H9 (cell line): ENCODE measurements at regions not wholly inside any gene's neighbourhood (a gene's known extent, or its start where the extent isn't known, plus 50 kb on each side); places are given as distances from the start of the nearest gene placed in this dataset.

Experiments
- DNase-seq: peaks from one replicate; pipeline ENCODE4 v3.0.0-alpha.2; 2017
- H2AFZ ChIP-seq: one replicate; pipeline ENCODE4 v1.6.1; 2013; ENCODE audit warnings: mild to moderate bottlenecking, low read length, control low read depth, moderate library complexity
- H2AK5ac ChIP-seq: 2 replicates; pipeline ENCODE4 v1.6.1; 2013; ENCODE audit warnings: low read length, control low read depth, mixed read lengths; ENCODE audit not compliant: insufficient read length
- H2BK120ac ChIP-seq: one replicate; pipeline ENCODE4 v1.6.1; 2013; ENCODE audit warnings: low read depth, mild to moderate bottlenecking, low read length, control low read depth, inconsistent platforms; ENCODE audit not compliant: poor library complexity, severe bottlenecking
- H2BK12ac ChIP-seq: 2 replicates; pipeline ENCODE4 v1.6.1; 2013; ENCODE audit warnings: low read length, control low read depth, mixed read lengths, low read depth; ENCODE audit not compliant: insufficient read length
- H2BK15ac ChIP-seq: 2 replicates; pipeline ENCODE4 v1.6.1; 2013; ENCODE audit warnings: low read depth, low read length, control low read depth
- H2BK20ac ChIP-seq: one replicate; pipeline ENCODE4 v1.6.1; 2013; ENCODE audit warnings: low read depth, mild to moderate bottlenecking, low read length, control low read depth, inconsistent platforms; ENCODE audit not compliant: poor library complexity, severe bottlenecking
- H2BK5ac ChIP-seq: 2 replicates; pipeline ENCODE4 v1.6.1; 2013; ENCODE audit warnings: low read length, control low read depth, mixed read lengths; ENCODE audit not compliant: insufficient read length
- H3K14ac ChIP-seq: 2 replicates; pipeline ENCODE4 v1.6.1; 2013; ENCODE audit warnings: low read length, control low read depth; ENCODE audit not compliant: insufficient read depth
- H3K18ac ChIP-seq: 2 replicates; pipeline ENCODE4 v1.6.1; 2013; ENCODE audit warnings: low read depth, mild to moderate bottlenecking, mixed read lengths, low read length, control low read depth; ENCODE audit not compliant: insufficient read length
- H3K23ac ChIP-seq: 2 replicates; pipeline ENCODE4 v1.6.1; 2013; ENCODE audit warnings: low read length, control low read depth, mixed read lengths, low read depth; ENCODE audit not compliant: insufficient read length
- H3K23me2 ChIP-seq: 2 replicates; pipeline ENCODE4 v1.6.1; 2013; ENCODE audit warnings: low read depth, mild to moderate bottlenecking, mixed read lengths, low read length, control low read depth; ENCODE audit not compliant: insufficient read length, poor library complexity, severe bottlenecking
- H3K27ac ChIP-seq: 2 replicates; pipeline ENCODE4 v1.5.1; 2013; ENCODE audit warnings: low read length, control low read depth, mixed read lengths, low read depth; ENCODE audit not compliant: insufficient read length
- H3K27me3 ChIP-seq: 2 replicates; pipeline ENCODE4 v1.6.1; 2013; ENCODE audit warnings: low read length, control low read depth, inconsistent platforms; ENCODE audit not compliant: insufficient read depth
- H3K4ac ChIP-seq: 2 replicates; pipeline ENCODE4 v1.6.1; 2013; ENCODE audit warnings: low read depth, mild to moderate bottlenecking, control low read depth, inconsistent platforms, low read length, moderate library complexity
- H3K4me1 ChIP-seq: 2 replicates; pipeline ENCODE4 v1.6.1; 2013; ENCODE audit warnings: low read length, control low read depth, inconsistent platforms; ENCODE audit not compliant: insufficient read depth
- H3K4me2 ChIP-seq: 2 replicates; pipeline ENCODE4 v1.6.1; 2013; ENCODE audit warnings: low read length, control low read depth, mixed read lengths; ENCODE audit not compliant: insufficient read length, insufficient read depth
- H3K56ac ChIP-seq: 2 replicates; pipeline ENCODE4 v1.6.1; 2013; ENCODE audit warnings: low read depth, mild to moderate bottlenecking, mixed read lengths, low read length, control low read depth; ENCODE audit not compliant: insufficient read length
- H3K79me1 ChIP-seq: 2 replicates; pipeline ENCODE4 v1.6.1; 2013; ENCODE audit warnings: low read depth, mild to moderate bottlenecking, moderate library complexity, low read length, control low read depth, inconsistent platforms; ENCODE audit not compliant: insufficient read depth, poor library complexity, severe bottlenecking
- H3K79me2 ChIP-seq: 2 replicates; pipeline ENCODE4 v1.6.1; 2013; ENCODE audit warnings: low read length, control low read depth, inconsistent platforms; ENCODE audit not compliant: insufficient read depth
- H3K9ac ChIP-seq: 2 replicates; pipeline ENCODE4 v1.6.1; 2013; ENCODE audit warnings: low read length, control low read depth, mixed read lengths; ENCODE audit not compliant: insufficient read length; ENCODE audit errors: extremely low read depth
- H3K9me3 ChIP-seq: one replicate; pipeline ENCODE4 v1.6.1; 2013; ENCODE audit warnings: low read depth, low read length, inconsistent platforms; ENCODE audit not compliant: control insufficient read depth
- H3T11ph ChIP-seq: one replicate; pipeline ENCODE4 v1.6.1; 2013; ENCODE audit warnings: mild to moderate bottlenecking, low read length, control low read depth, inconsistent platforms
- H4K20me1 ChIP-seq: one replicate; pipeline ENCODE4 v1.6.1; 2013; ENCODE audit not compliant: control insufficient read depth, insufficient read length, insufficient read depth
- H4K5ac ChIP-seq: 2 replicates; pipeline ENCODE4 v1.6.1; 2013; ENCODE audit warnings: low read depth, mild to moderate bottlenecking, mixed read lengths, low read length, control low read depth; ENCODE audit not compliant: insufficient read length
- H4K8ac ChIP-seq: replicated peaks from 2 replicates; pipeline ENCODE4 v1.6.1; 2013; ENCODE audit warnings: low read length, control low read depth, mixed read lengths, low read depth; ENCODE audit not compliant: insufficient read length
- H4K91ac ChIP-seq: 2 replicates; pipeline ENCODE4 v1.6.1; 2013; ENCODE audit warnings: low read depth, mild to moderate bottlenecking, moderate library complexity, mixed read lengths, low read length, control low read depth; ENCODE audit not compliant: insufficient read length
- H3K27ac Mint-ChIP-seq, 3 experiments: 2 replicates in 2 of 3; 3 replicates in 1 of 3; pipeline ENCODE4 v1.8.0; 2020 to 2021; ENCODE audit warnings: mixed read lengths in 3 of 3, mild to moderate bottlenecking in 1 of 3, moderate library complexity in 1 of 3
- H3K27me3 Mint-ChIP-seq: 2 replicates; pipeline ENCODE4 v1.8.0; 2021; ENCODE audit warnings: low read depth, mild to moderate bottlenecking, moderate library complexity, mixed read lengths
- H3K36me3 Mint-ChIP-seq, 3 experiments: 2 replicates in 2 of 3; 3 replicates in 1 of 3; pipeline ENCODE4 v1.8.0; 2020 to 2021; ENCODE audit warnings: low read depth in 3 of 3, mixed read lengths in 3 of 3; ENCODE audit not compliant: insufficient read depth in 1 of 3
- H3K4me1 Mint-ChIP-seq, 2 experiments: 2 replicates each; pipeline ENCODE4 v1.8.0; 2020; ENCODE audit warnings: mixed read lengths in 2 of 2
- H3K4me3 Mint-ChIP-seq, 2 experiments: 2 replicates in 1 of 2; 3 replicates in 1 of 2; pipeline ENCODE4 v1.8.0; 2020 to 2021; ENCODE audit warnings: mild to moderate bottlenecking in 2 of 2, mixed read lengths in 2 of 2, moderate library complexity in 1 of 2
- H3K9me3 Mint-ChIP-seq, 2 experiments: 2 replicates in 1 of 2; 3 replicates in 1 of 2; pipeline ENCODE4 v1.8.0; 2020; ENCODE audit warnings: mild to moderate bottlenecking in 2 of 2, mixed read lengths in 2 of 2, moderate library complexity in 1 of 2
- WGBS: extraction: QIAGEN DNeasy Blood & Tissue Kit; methylation state at CpG from one replicate; pipeline ENCODE4 v1.1.7; 2013; ENCODE audit warnings: missing lambda C conversion rate, low lambda C conversion rate, mixed read lengths; ENCODE audit not compliant: insufficient read length; ENCODE audit errors: extremely low coverage; 5-methylcytosine and 5-hydroxymethylcytosine counted together
- TF ChIP-seq, protein P1 (sequence below): fragments of 200-600 bp; sonication (generic); conservative IDR thresholded peaks from 3 replicates; pipeline ENCODE4 v1.8.0; 2021; ENCODE audit warnings: antibody characterized with exemption, mild to moderate bottlenecking

GRCh38 chr3:27923349-27924068 is 201.4 kb upstream of the EOMES start:
- Histone ChIP-seq H2AFZ (no peak overlapping the region), H2BK5ac (no peak overlapping the region), H3K23ac (no peak overlapping the region), H3K14ac (no peak overlapping the region), H3K23me2 (no peaks in the 10 kb centered on the region), H3K27me3 (no peaks in the 10 kb centered on the region), H3K18ac (no peak overlapping the region), H2BK12ac (no peak overlapping the region), H3K27ac (no peak overlapping the region), H2BK15ac (no peak overlapping the region), H3T11ph (no peak overlapping the region), H3K4me1 (no peaks in the 10 kb centered on the region), H4K20me1 (no peaks in the 10 kb centered on the region), H3K79me2 (no peaks in the 10 kb centered on the region), H4K5ac (no peak overlapping the region), H3K79me1 (no peaks in the 10 kb centered on the region), H4K91ac (no peak overlapping the region), H3K9ac (no peak overlapping the region), H3K56ac (no peak overlapping the region), H3K4me2 (no peak overlapping the region), H4K8ac (no peak overlapping the region), H3K4ac (no peak overlapping the region), H2BK120ac (no peak overlapping the region), H2AK5ac (no peak overlapping the region), H2BK20ac (no peak overlapping the region), H3K9me3 (no peaks in the 10 kb centered on the region)
- no peaks in the 10 kb centered on the region for H3K36me3 Mint-ChIP-seq
- no peaks in the 10 kb centered on the region for H3K27me3 Mint-ChIP-seq
- TF ChIP-seq, protein P1, sequence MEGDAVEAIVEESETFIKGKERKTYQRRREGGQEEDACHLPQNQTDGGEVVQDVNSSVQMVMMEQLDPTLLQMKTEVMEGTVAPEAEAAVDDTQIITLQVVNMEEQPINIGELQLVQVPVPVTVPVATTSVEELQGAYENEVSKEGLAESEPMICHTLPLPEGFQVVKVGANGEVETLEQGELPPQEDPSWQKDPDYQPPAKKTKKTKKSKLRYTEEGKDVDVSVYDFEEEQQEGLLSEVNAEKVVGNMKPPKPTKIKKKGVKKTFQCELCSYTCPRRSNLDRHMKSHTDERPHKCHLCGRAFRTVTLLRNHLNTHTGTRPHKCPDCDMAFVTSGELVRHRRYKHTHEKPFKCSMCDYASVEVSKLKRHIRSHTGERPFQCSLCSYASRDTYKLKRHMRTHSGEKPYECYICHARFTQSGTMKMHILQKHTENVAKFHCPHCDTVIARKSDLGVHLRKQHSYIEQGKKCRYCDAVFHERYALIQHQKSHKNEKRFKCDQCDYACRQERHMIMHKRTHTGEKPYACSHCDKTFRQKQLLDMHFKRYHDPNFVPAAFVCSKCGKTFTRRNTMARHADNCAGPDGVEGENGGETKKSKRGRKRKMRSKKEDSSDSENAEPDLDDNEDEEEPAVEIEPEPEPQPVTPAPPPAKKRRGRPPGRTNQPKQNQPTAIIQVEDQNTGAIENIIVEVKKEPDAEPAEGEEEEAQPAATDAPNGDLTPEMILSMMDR = no peak
- H3K27ac Mint-ChIP-seq = no peak overlapping the region
- no peak for DNase-seq
- H3K4me3 Mint-ChIP-seq = no peak overlapping the region
- H3K9me3 Mint-ChIP-seq = no peaks in the 10 kb centered on the region
- H3K4me1 Mint-ChIP-seq = peaks cover 0 to 5% of the 10 kb centered on the region in 2 experiments; a peak in 2 of 4 replicates
- WGBS = no CpG with 5 or more reads among the region's 2 CpGs
